Activated CD8-positive, alpha-beta T cell treated with anti-CD3 and anti-CD28 coated beads for 36 hours (primary cell): ENCODE measurements at regions not wholly inside any gene's neighbourhood (a gene's known extent, or its start where the extent isn't known, plus 50 kb on each side); places are given as distances from the start of the nearest gene placed in this dataset.

Source experiments
- ATAC-seq: fragments of 200-7000 bp; cut with Tn5 transposase; one replicate; pipeline ENCODE4 v1.10.0; 2021; ENCODE audit warnings: mild to moderate bottlenecking, moderate library complexity
- CTCF ChIA-PET: fragments of 350-600 bp; sonication (Branson Sonifier 250); formaldehyde crosslinking; loops from one replicate; lab custom pipeline; 2021; ENCODE audit warnings: antibody characterized with exemption; lab: Charles Lee
- POLR2A ChIA-PET: fragments of 350-600 bp; sonication (Branson Sonifier 250); formaldehyde crosslinking; loops from one replicate; lab custom pipeline; 2021; ENCODE audit warnings: antibody characterized with exemption; lab: Charles Lee
- DNase-seq: peaks from one replicate; pipeline ENCODE4 v3.0.0-alpha.2; 2020
- H3K27ac Mint-ChIP-seq: one replicate; pipeline ENCODE4 v1.8.0; 2021; ENCODE audit warnings: mild to moderate bottlenecking, mixed read lengths
- H3K27me3 Mint-ChIP-seq: one replicate; pipeline ENCODE4 v1.8.0; 2021; ENCODE audit warnings: mixed read lengths
- H3K36me3 Mint-ChIP-seq: one replicate; pipeline ENCODE4 v1.8.0; 2021; ENCODE audit warnings: low read depth, mixed read lengths
- H3K4me1 Mint-ChIP-seq: one replicate; pipeline ENCODE4 v1.8.0; 2021; ENCODE audit warnings: low read depth, mixed read lengths
- H3K4me3 Mint-ChIP-seq: one replicate; pipeline ENCODE4 v1.8.0; 2021; ENCODE audit warnings: mild to moderate bottlenecking, moderate library complexity, mixed read lengths
- H3K9me3 Mint-ChIP-seq: one replicate; pipeline ENCODE4 v1.8.0; 2021; ENCODE audit warnings: mixed read lengths
- CTCF ChIP-seq: fragments of 200-600 bp; IDR thresholded peaks from one replicate; pipeline ENCODE4 v1.8.0; 2022; ENCODE audit warnings: antibody characterized with exemption, mild to moderate bottlenecking
- intact Hi-C: fragments of 100-400 bp; cut with micrococcal nuclease; formaldehyde crosslinking; loops from one replicate; pipeline ENCODE4 v1.10.0; 2022

- Mint-ChIP-seq H3K9me3 (peaks cover 2% of the 10 kb centered on the region), H3K27me3 (no peaks in the 10 kb centered on the region), H3K36me3 (no peaks in the 10 kb centered on the region), H3K27ac (no peak overlapping the region), H3K4me3 (no peak overlapping the region), H3K4me1 (no peaks in the 10 kb centered on the region)
- intact Hi-C loops: no loop called here
- ChIA-PET CTCF (no interaction called here), POLR2A (no interaction called here)
- ATAC-seq: no peak
- TF ChIP-seq CTCF: no peak
- DNase-seq: no peak
Observed at GRCh38 chr9:106670418-106670817, 192.5 kb upstream of the ZNF462 start.

- ChIA-PET POLR2A (no interaction called here), CTCF (no interaction called here)
- Mint-ChIP-seq H3K9me3 (peaks cover 2% of the 10 kb centered on the region), H3K4me1 (no peaks in the 10 kb centered on the region), H3K36me3 (no peaks in the 10 kb centered on the region), H3K27ac (no peak overlapping the region), H3K27me3 (no peaks in the 10 kb centered on the region), H3K4me3 (no peak overlapping the region)
- TF ChIP-seq CTCF: no peak
- intact Hi-C loops: no loop called here
- no peak for DNase-seq
- ATAC-seq: no peak
Observed at GRCh38 chr9:106675780-106676179, 187.2 kb upstream of the ZNF462 start.

- Mint-ChIP-seq H3K4me1 (no peaks in the 10 kb centered on the region), H3K9me3 (peaks cover 2% of the 10 kb centered on the region), H3K36me3 (no peaks in the 10 kb centered on the region), H3K27ac (no peak overlapping the region), H3K4me3 (no peak overlapping the region), H3K27me3 (no peaks in the 10 kb centered on the region)
- no peak for DNase-seq
- TF ChIP-seq CTCF: no peak
- CTCF ChIA-PET: no interaction called here
- no peak for ATAC-seq
- POLR2A ChIA-PET: no interaction called here
- intact Hi-C loops: no loop called here
Observed at GRCh38 chr9:106677374-106677773, 185.6 kb upstream of the ZNF462 start.

GRCh38 chr9:106677830-106678229, 185.1 kb upstream of the ZNF462 start:
- H3K36me3 Mint-ChIP-seq: no peaks in the 10 kb centered on the region
- H3K4me1 Mint-ChIP-seq: no peaks in the 10 kb centered on the region
- ATAC-seq: no peak
- no peak for DNase-seq
- H3K4me3 Mint-ChIP-seq: no peak overlapping the region
- intact Hi-C loops: no loop called here
- H3K27ac Mint-ChIP-seq: no peak overlapping the region
- H3K9me3 Mint-ChIP-seq: peaks cover 2% of the 10 kb centered on the region
- H3K27me3 Mint-ChIP-seq: no peaks in the 10 kb centered on the region
- TF ChIP-seq CTCF: no peak
- CTCF ChIA-PET: no interaction called here
- POLR2A ChIA-PET: no interaction called here

GRCh38 chr9:106678273-106678672, 184.7 kb upstream of the ZNF462 start:
- CTCF ChIA-PET: no interaction called here
- Mint-ChIP-seq H3K27ac (no peak overlapping the region), H3K36me3 (no peaks in the 10 kb centered on the region), H3K9me3 (peaks cover 2% of the 10 kb centered on the region), H3K4me3 (no peak overlapping the region), H3K4me1 (no peaks in the 10 kb centered on the region), H3K27me3 (no peaks in the 10 kb centered on the region)
- DNase-seq (no peak), ATAC-seq (no peak)
- intact Hi-C loops: no loop called here
- TF ChIP-seq CTCF: no peak
- POLR2A ChIA-PET: no interaction called here
